GM21717 (cell line): ENCODE measurements at regions not wholly inside any gene's neighbourhood (a gene's known extent, or its start where the extent isn't known, plus 50 kb on each side); places are given as distances from the start of the nearest gene placed in this dataset.

Experiments used
- ATAC-seq: cut with Tn5 transposase; IDR thresholded peaks from one replicate; pipeline ENCODE4 v1.9.1; 2021; ENCODE audit warnings: mild to moderate bottlenecking, moderate library complexity; ENCODE audit not compliant: unreplicated experiment

GRCh38 chr3:46146548-46146947 is 61.6 kb downstream of the CCR1 start:
- no peak for ATAC-seq

GRCh38 chr3:46146021-46146420 is 62.1 kb downstream of the CCR1 start:
- no peak for ATAC-seq

- no peak for ATAC-seq
These were observed 63.0 kb downstream of the CCR1 start for GRCh38 chr3:46145147-46145546.

- no peak for ATAC-seq
These were observed 64.1 kb downstream of the CCR1 start for GRCh38 chr3:46143951-46144473.

- no peak for ATAC-seq
These were observed 66.3 kb downstream of the CCR1 start for GRCh38 chr3:46141813-46142212.

GRCh38 chr3:46138581-46138980 is 69.5 kb downstream of the CCR1 start:
- ATAC-seq = no peak

- ATAC-seq = no peak
These were observed 72.6 kb downstream of the CCR1 start for GRCh38 chr3:46135475-46135874.

- ATAC-seq = no peak
These were observed 74.8 kb downstream of the CCR1 start for GRCh38 chr3:46133285-46133684.

GRCh38 chr3:46132565-46132964 is 75.5 kb downstream of the CCR1 start:
- no peak for ATAC-seq

- no peak for ATAC-seq
These were observed 76.1 kb downstream of the CCR1 start for GRCh38 chr3:46131884-46132450.

GRCh38 chr3:46130631-46131310 is 77.3 kb downstream of the CCR1 start:
- no peak for ATAC-seq

- no peak for ATAC-seq
These were observed 78.4 kb downstream of the CCR1 start for GRCh38 chr3:46129588-46130272.

GRCh38 chr3:46127503-46127902 is 80.6 kb downstream of the CCR1 start:
- ATAC-seq = no peak

GRCh38 chr3:46124216-46125177 is 83.6 kb downstream of the CCR1 start:
- no peak for ATAC-seq

- no peak for ATAC-seq
These were observed 84.5 kb downstream of the CCR1 start for GRCh38 chr3:46123646-46124045.

- ATAC-seq = no peak
These were observed 86.0 kb downstream of the CCR1 start for GRCh38 chr3:46122091-46122490.

GRCh38 chr3:46120983-46121382 is 87.1 kb downstream of the CCR1 start:
- ATAC-seq = no peak

- ATAC-seq = no peak
These were observed 88.2 kb downstream of the CCR1 start for GRCh38 chr3:46119709-46120498.

GRCh38 chr3:46119253-46119652 is 88.9 kb downstream of the CCR1 start:
- ATAC-seq = no peak

GRCh38 chr3:46116996-46117395 is 89.7 kb upstream of the XCR1 start:
- no peak for ATAC-seq
